HG03354 (cell line): ENCODE measurements at regions not wholly inside any gene's neighbourhood (a gene's known extent, or its start where the extent isn't known, plus 50 kb on each side); places are given as distances from the start of the nearest gene placed in this dataset.
A peak's percentile ranks its signal among the peaks of the same experiment; 100 is the strongest.
"Not testable (repeated sequence)": the region's sequence is repeated elsewhere in the genome, so short reads cannot be mapped to it uniquely, and the experiment has no call there.

ENCODE experiments used
- ATAC-seq: cut with Tn5 transposase; IDR thresholded peaks from one replicate; pipeline ENCODE4 v1.9.1; 2021; ENCODE audit warnings: mild to moderate bottlenecking; ENCODE audit not compliant: unreplicated experiment, poor library complexity, severe bottlenecking

DNA sequence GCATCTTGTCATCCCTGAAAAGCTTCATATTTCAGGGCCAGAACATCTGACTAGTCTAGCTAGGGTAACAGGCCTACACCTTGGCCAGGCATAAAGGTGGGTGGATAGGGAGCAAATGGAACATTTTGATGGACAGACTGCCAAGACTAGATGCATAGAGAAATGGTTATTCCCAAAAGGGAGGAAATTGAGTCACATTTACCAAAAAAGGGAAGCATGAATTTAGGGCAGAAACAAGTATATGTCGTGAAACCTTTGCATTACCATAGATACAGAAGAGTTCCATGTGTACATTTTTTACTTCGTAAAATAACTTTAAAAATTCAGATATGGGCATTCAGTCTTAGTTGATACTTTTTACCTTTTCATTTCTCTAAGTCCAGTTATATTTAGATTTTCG is 101.3 kb upstream of the ZEB2 start:
- ATAC-seq, result no peak

DNA sequence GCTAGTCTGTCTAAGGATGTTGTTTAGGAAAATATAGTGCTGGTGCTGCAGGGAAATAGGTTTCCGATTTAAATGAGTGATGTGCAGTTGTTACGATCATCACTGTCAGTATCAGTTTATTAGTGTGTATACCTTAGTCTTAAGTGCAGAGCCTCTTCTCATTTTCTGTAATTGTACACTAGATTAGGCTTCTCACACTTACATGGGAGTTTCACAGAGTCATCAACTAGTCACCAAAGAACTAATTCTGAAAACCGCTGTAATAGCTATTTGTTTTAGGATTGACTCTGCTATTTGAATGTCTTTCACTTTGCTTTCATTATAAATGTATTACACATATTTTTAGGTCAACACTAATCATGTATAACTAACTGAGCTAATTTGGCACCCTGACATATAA is 99.8 kb upstream of the ZEB2 start:
- ATAC-seq, result no peak

DNA sequence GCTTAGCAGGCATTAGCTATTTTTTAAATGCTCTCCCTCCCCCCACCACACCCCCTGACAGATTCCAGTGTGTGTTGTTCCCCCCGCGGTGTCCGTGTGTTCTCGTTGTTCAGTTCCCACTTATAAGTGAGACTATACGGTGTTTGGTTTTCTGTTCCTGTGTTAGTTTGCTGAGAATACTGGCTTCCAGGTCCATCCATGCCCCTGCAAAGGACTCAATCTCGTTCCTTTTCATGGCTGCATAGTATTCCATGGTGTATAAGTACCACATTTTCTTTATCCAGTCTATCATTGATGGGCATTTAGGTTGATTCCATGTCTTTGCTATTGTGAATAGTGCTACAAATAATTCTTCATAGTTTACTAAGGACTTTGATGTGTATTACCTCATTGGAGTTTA is 97.3 kb upstream of the ZEB2 start:
- not testable (repeated sequence) for ATAC-seq

DNA sequence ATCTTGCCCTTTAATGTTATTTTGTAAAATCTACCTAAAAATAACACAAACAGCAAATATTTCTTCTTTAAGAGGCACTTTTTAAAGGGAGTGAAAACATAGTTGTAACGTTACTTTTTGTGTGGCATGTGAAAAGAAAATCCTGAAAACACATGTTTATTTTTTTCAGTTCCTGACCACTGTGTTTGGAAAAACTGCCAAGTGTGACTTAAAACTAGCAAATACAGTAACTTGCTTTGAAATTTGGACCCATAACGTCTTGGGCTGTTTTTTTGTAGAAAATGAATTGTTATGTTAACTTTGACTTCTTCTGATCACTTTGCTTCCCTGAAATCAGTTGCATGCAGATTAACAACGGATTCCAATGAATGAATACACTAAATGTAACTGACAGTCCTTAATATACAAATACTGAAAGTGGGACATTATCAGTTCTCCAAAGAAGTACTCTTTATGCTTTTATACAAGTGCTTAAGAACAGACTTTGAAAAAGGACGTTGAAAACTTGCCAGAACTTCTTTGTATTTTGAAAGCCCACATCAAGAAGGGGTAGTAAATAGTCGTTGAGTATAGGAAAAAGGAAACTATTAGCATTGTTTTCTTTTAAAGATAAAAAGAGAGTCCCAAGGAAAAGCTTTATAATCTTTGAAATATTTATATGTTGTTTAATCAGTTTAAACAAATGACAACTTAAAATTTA is 96.1 kb upstream of the ZEB2 start:
- no peak for ATAC-seq

DNA sequence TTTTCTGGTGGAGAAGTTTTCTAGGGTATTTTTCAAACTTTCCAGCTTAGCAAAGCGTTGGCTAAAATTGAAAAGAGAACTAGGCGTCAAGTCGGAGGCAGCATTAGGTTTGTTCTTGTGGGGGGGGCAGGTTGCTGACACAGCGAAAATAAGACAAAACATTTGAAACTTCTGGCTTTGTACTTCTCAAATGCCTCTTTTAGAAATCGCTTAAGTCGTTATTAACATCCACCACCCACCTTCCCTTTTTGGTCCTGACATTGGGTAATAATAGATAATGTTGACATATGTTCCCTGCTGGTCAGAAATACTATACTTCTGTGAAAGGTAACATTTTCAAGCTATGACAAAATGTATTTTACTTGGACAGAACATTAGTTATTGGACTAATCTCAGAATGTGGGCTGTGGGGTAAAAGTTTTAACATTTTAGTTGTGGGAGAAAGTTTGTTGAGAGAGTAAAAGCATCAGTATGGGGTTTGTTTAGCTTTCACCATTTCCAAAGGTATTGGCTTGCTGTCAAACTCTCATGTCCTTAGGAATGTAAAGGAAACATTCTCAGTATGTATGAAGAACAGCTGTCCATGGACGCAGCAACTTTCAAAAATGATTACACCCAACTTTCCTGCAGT is 88.1 kb upstream of the ZEB2 start:
- ATAC-seq, result no peak

DNA sequence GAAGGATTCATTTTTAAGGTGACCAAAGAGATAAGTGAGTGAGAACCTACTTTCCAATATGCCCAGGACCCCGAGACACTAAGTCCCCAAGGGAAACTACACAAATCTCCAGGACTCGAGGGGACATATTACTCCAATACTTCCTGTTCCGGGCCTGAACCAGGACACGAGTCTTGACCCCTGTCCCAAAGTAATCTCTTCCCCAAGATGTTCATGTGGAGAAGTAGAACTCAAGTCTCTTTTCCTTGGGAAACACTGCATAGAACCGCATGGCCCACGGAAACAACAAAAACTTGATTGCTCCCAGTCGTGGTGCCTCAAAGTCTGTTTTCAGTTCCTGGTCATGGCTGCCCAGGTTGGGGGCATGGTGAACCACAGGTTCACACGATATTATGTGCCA is 87.2 kb upstream of the ZEB2 start:
- ATAC-seq, result no peak

DNA sequence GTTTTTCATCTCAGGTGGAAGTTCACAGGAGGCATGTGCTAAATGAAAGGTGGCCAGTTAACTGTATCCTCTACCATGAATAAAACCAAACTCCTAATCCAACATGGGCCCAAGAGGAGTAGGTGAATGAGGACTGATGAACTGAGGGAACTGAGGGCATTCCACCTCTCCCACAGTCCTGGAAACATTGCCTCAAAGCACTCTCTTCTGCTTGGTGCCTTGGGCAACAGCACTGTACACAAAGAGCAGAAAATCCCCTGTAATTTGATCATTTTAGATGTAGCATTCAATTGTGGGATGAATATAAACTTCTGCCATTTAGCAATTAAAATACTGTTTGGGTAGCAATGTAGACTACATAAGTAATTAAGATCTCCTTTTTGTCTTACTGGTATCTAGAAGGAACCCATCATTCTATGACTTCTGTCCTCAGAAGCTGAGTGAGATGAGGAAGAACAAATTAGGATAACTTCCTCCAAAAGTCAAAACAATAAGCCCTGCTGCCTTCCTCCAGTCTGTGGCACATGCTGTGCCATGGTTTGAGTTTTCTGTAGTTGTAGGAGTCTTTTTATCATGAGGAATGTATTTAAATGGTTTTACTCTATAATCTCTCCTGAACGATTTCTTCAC is 86.7 kb upstream of the ZEB2 start:
- no peak for ATAC-seq

DNA sequence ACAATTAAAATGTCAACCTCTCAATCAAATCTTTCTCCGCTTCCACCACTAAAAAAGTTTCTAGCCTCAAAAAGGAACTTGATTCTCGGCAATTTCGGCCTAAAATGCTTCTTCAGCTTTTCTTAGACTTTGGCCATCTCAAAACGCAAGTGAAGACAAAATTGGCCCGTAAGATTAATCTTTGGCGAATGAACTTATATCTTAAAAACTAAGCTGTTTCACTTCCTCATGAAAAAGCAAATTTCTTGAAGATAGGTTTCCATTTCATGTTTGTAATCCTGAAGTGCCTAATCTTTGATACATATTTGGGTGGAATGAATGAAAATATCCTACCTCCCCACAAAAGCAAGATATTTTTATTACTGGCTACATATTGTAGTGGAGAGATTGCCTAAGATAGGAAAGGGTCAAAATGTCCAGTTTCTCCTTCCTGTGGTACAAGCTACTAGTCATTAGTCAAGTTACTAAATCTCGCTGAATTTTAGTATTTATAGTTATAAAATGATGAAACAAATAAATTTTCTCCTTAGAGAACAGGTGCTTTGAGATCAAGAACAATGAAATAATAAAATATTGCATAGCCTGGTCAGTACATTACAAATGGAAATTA is 85.4 kb upstream of the ZEB2 start:
- no peak for ATAC-seq

DNA sequence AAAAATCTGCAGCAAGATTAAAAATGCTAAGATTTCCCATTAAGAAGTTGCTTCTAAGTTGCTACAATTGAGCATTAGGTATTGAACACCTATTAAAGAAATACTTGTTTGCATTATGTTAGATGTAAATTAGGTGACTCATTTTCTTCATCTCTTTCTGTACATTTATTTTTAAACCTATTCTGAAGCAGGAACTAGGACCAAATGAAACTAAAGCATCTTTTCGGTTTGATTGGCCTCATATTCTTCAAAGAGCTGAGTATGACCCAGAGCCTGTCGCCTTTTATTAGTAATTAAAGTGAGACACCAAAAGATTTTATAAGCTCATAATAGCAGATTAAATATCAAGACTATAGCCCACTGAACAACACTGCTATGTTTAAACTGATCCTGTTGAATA is 83.4 kb upstream of the ZEB2 start:
- peak; percentile 52 for ATAC-seq

DNA sequence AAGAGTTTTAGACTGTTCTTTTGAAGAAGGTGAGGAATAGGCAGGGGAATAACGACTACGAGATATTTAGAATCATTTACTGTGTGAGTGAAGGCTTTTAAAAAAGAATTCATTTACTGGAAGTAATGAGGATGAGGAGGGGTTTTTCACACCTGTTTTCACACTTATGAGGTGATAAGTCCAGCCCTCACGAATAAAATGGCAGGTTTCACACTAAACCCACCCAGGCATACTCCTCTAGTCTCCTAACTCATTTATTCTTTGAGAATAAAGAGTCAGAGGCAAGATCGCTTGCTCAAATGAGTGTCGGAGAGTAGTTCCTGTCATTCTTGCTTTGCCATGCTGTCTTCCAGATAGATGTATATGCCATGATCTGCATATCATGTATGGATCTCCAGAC is 79.0 kb upstream of the ZEB2 start:
- ATAC-seq, result no peak

DNA sequence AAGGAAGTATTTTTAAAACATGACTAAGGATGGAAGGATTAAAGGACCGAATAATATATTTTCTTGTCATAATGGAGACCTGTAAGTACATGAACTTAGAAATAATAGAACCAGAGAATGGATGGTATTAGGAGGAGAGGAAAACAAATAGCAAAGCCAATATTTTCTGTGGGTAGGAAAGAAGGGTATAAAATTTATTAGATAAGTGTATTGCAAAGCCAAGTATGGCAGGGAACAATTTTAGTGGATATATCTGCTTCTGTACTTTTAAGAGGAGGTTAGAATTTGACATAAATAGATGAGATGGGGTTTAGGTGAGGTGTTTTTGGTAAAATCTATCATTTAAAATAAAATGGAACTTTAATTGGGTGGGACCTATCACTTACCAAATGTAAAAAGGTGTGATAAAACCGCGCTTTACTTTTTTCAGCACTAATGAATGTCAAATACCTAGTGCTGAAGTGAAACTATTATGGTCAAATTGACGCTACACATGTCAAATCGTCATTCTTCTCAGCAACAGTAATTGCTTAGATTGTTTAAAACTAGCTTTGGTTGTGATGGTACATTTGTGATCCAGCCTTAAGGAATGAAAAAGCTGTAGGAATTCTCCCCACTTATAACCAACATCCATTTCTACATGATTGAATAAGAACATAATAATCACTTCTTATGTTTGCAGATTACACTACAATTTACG is 78.1 kb upstream of the ZEB2 start:
- no peak for ATAC-seq

DNA sequence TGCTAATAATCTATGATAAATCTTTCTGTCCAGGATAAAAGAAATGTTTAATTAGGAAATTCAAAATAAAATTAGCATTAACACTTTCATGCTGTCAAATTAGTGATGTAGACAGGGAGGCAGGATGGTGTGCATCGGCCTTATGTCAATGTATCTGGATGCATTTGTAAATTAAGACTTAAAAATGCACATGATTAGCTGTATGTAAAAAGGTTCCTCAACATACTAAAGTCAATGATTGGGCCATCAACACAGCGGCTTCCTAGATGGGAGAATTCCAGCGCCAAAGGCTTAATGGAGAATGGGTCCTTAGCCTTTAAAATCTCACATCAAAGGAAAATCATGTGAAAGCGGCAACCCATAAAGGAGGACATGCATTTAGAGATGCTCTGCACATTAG is 77.5 kb upstream of the ZEB2 start:
- ATAC-seq, result no peak

DNA sequence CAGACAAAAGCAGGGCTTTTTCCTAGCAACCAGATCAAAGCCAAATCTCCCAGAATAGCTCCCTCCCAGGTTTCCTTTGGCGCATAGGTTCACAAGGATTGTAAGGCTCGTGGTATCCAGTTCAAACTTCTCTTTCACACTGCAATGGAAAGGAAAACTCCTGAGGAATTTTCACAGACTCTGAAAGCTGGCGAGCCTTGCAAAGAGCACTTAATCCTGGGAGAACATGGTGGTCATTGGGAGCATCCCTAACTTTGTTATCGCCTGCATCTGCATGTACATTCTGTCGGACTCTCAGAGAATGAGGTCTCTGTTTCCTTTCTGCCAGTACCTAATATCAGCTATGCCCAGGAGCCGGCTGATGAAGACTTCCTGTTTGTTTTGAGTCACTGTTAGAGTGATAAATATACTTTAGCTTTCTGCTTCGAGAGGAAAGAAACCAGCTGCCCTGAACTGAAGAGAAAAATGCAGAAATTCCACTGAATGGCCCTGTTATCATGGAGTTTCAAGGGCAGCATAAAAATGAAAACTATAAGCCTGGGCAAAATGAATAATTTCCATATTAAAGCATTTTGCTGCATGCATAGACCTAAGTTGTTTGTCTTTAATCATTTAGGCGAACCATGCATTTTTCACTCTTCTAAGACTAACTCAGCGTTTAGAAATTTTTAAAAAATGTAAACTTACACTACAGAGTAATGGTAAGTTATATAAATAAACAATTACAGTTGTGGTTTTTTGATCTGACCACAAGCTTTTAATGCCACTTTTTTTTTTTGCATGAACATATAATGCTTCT is 76.4 kb upstream of the ZEB2 start:
- peak; percentile 96 for ATAC-seq

DNA sequence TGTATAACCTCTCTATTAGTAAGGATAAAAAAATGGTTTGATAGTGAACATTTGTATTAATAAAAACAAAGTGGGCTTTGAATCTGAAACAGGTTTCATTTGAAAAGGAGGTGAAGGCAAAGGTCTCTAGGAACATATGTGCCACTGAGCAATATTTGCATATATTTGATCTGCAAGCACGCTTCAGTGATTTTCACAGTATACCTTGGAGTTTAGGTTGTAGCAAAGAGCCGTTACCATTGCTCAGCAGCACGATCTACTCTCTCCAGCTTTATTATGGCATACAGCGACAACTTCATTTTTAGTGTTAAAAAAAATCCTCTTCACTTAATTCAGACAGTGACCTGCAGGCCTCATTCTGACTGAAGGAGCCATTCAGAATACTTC is 75.8 kb upstream of the ZEB2 start:
- ATAC-seq, result peak; percentile 54

DNA sequence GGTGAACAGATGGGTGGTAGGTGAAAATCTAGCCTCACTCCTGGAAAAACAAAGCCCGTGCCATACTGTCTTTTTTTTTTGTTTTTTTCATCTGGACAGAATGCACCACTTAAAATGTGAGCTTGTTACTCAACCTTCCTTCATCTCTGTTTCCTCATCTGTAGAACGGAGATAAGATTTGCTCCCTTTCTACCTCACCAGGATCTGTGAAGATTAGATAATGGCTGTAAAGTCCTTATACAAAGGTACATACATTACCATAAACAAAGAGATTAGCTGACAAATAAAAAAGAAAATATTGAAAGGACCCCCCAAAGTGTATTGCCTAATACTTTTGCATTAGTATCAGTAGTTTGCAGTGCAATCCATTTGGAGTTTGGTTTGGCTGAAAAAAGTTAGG is 75.4 kb upstream of the ZEB2 start:
- ATAC-seq, result no peak

DNA sequence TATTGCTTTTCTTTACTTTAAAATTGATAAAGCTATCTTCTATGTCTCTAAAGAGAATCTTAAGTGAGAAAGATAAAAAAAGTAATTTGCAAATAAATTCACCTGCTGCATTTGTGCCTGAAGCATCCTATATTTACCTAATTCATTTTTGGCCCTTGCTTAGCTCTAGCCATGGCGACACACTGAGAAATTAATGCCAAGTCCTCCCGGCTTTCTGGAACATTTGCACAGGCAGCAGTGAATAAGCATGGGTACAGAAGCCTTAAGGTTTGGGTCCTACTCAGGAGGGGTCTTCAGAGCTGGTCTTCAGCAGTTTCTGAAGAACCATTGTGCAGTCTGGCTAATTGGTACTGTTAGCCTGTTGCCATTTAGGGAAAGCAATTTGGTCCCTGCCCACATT is 73.9 kb upstream of the ZEB2 start:
- ATAC-seq, result no peak

DNA sequence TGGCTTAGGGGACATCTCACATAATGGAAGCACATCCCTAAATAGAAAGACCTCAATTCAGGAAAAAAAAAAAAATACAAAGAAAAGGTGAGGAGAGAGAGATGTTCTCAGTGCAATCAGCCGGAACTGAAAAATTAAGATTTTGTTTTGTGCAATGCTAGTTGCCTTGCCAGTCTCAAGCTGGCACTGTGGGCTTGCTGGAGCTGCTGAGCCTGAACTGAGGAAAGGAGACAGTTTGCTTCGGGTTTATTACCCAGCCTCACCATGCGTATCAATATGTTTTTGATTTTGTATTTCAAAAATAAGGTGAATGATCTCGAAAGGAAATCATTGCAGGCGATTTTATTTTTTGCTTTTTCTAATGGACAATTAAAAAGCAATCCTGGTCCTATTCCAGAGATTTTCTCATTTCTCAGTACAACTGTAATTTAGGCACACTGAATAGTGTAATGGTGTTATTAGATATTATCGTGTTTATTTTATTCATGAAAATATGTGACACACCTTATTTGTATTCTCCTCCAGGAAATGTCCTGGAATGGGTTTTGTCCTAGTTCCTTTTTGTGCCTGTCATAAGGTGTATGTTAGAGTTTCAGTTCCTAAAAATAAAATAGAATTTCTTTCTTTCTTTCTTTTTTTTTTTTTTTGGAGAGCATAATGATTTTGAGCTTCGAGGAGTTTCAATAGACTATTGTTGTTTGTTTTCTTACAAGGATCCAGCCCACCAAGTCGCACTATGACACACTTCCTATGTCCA is 72.8 kb upstream of the ZEB2 start:
- no peak for ATAC-seq

DNA sequence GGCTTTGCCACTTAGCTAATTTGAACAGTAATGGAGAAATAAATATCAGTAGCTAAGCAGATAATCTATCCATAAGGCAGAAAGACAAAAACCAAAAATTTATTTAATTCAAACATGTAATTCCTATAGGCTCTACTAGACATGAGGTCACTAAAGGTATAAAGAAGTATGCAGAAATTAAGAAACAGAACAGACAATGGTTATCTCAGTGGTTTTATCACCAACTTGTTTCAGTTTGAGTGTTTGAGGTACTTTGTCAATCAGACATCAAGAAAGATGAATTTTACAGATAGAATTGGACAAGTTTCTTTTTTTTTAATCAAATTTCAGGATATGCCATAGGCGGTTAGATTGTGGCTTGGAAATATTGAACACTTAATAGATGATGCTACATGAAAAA is 67.4 kb upstream of the ZEB2 start:
- no peak for ATAC-seq

DNA sequence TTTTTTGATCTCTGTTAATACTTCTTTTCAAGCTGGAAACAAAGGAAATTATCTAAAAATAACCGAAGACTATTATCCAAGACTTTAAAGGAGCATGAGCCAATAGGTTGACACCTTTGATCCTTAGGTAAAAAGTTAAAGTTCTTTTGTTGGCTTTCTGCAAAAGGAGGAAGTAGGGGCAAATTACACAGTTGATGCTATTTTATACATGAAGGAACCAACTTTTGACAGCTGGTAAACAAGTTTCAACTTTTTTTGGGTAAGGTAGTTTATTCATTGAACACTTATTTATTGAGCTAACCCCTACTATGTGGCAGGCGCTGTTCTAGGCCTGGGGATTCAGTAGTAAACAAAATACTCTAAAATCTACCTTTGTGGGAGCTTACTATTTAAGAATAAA is 66.6 kb upstream of the ZEB2 start:
- no peak for ATAC-seq
